KMS-11 (cell line): ENCODE measurements at regions not wholly inside any gene's neighbourhood (a gene's known extent, or its start where the extent isn't known, plus 50 kb on each side); places are given as distances from the start of the nearest gene placed in this dataset.

Experiments
- H2AFZ ChIP-seq: fragments of 200-600 bp; sonication (generic); 2 replicates; pipeline ENCODE4 v1.6.1; 2016; ENCODE audit warnings: antibody characterized with exemption, mixed run types, low read depth
- H3K27ac ChIP-seq: fragments of 200-600 bp; sonication (generic); 2 replicates; pipeline ENCODE4 v1.6.1; 2016; ENCODE audit warnings: mild to moderate bottlenecking, mixed run types
- H3K27me3 ChIP-seq: fragments of 200-600 bp; sonication (generic); 2 replicates; pipeline ENCODE4 v1.6.1; 2017; ENCODE audit warnings: mild to moderate bottlenecking, low read depth, mixed run types, moderate library complexity; ENCODE audit not compliant: insufficient read depth
- H3K36me3 ChIP-seq: fragments of 200-600 bp; sonication (generic); 2 replicates; pipeline ENCODE4 v1.6.1; 2017; ENCODE audit warnings: mild to moderate bottlenecking, mixed run types; ENCODE audit not compliant: insufficient read depth
- H3K4me1 ChIP-seq: fragments of 200-600 bp; sonication (generic); 2 replicates; pipeline ENCODE4 v1.6.1; 2016; ENCODE audit warnings: mild to moderate bottlenecking, low read depth, mixed run types; ENCODE audit not compliant: poor library complexity, severe bottlenecking
- H3K4me2 ChIP-seq: fragments of 200-600 bp; sonication (generic); 2 replicates; pipeline ENCODE4 v1.7.0; 2016; ENCODE audit warnings: mild to moderate bottlenecking, mixed run types
- H3K4me3 ChIP-seq: fragments of 200-600 bp; sonication (generic); IDR thresholded peaks from 2 replicates; pipeline ENCODE4 v1.6.1; 2017; ENCODE audit warnings: low read depth, low read length, mixed read lengths; ENCODE audit not compliant: insufficient read depth
- H3K79me2 ChIP-seq: fragments of 200-600 bp; sonication (generic); 2 replicates; pipeline ENCODE4 v1.6.1; 2016; ENCODE audit warnings: low read depth, mixed run types; ENCODE audit not compliant: insufficient read depth
- H3K9ac ChIP-seq: fragments of 200-600 bp; sonication (generic); 2 replicates; pipeline ENCODE4 v1.6.1; 2016; ENCODE audit warnings: mild to moderate bottlenecking, mixed run types
- H4K20me1 ChIP-seq: fragments of 200-600 bp; sonication (generic); 2 replicates; pipeline ENCODE4 v1.6.1; 2016; ENCODE audit warnings: mild to moderate bottlenecking, mixed run types; ENCODE audit not compliant: insufficient read depth
- CTCF ChIP-seq: fragments of 200-600 bp; sonication (generic); conservative IDR thresholded peaks from 2 replicates; pipeline ENCODE4 v1.6.1; 2017; ENCODE audit warnings: low read depth, mild to moderate bottlenecking, antibody characterized with exemption, low read length, moderate library complexity, mixed read lengths

- no peaks in the 10 kb centered on the region for H3K27me3 ChIP-seq
Measured at GRCh38 chr2:13942111-13942510, 690.4 kb upstream of the LRATD1 start.

GRCh38 chr2:13950761-13951160 is 681.8 kb upstream of the LRATD1 start:
- H3K9ac ChIP-seq, result no peak overlapping the region
- no peak overlapping the region for H3K4me2 ChIP-seq
- H3K36me3 ChIP-seq, result no peaks in the 10 kb centered on the region
- no peaks in the 10 kb centered on the region for H4K20me1 ChIP-seq
- no peaks in the 10 kb centered on the region for H3K79me2 ChIP-seq
- no peak overlapping the region for H3K27ac ChIP-seq
- H2AFZ ChIP-seq, result no peak overlapping the region
- TF ChIP-seq CTCF, result no peak
- H3K4me1 ChIP-seq, result no peaks in the 10 kb centered on the region
- H3K4me3 ChIP-seq, result no peak overlapping the region
- no peaks in the 10 kb centered on the region for H3K27me3 ChIP-seq

More at GRCh38 chr2:13942111-13942510, 690.4 kb upstream of the LRATD1 start:
- H2AFZ ChIP-seq, result no peak overlapping the region
- no peaks in the 10 kb centered on the region for H3K36me3 ChIP-seq
- H3K27ac ChIP-seq, result no peak overlapping the region
- no peak for TF ChIP-seq CTCF
- H3K4me1 ChIP-seq, result no peaks in the 10 kb centered on the region
- H3K4me2 ChIP-seq, result no peak overlapping the region
- H3K9ac ChIP-seq, result no peak overlapping the region
- H4K20me1 ChIP-seq, result no peaks in the 10 kb centered on the region
- H3K79me2 ChIP-seq, result no peaks in the 10 kb centered on the region
- H3K4me3 ChIP-seq, result no peak overlapping the region

- Histone ChIP-seq H3K4me2 (peak overlapping the region; percentile 41), H3K27ac (peak overlapping the region; percentile 23; the same call in 1 of the 2 replicates), H3K27me3 (no peaks in the 10 kb centered on the region), H3K36me3 (no peaks in the 10 kb centered on the region), H3K4me1 (peaks cover 10% of the 10 kb centered on the region), H2AFZ (no peak overlapping the region), H4K20me1 (no peaks in the 10 kb centered on the region), H3K79me2 (no peaks in the 10 kb centered on the region), H3K4me3 (no peak overlapping the region), H3K9ac (no peak overlapping the region)
- no peak for TF ChIP-seq CTCF
Measured at GRCh38 chr2:13968811-13969210, 663.7 kb upstream of the LRATD1 start.

- H3K4me2 ChIP-seq, result no peak overlapping the region
- no peaks in the 10 kb centered on the region for H3K36me3 ChIP-seq
- no peak for TF ChIP-seq CTCF
Measured at GRCh38 chr2:13986119-13986720, 646.3 kb upstream of the LRATD1 start.

More at GRCh38 chr2:13986119-13986720, 646.3 kb upstream of the LRATD1 start:
- H3K9ac ChIP-seq, result no peak overlapping the region
- H3K4me1 ChIP-seq, result no peaks in the 10 kb centered on the region
- H2AFZ ChIP-seq, result no peak overlapping the region
- no peaks in the 10 kb centered on the region for H3K79me2 ChIP-seq
- H4K20me1 ChIP-seq, result no peaks in the 10 kb centered on the region
- H3K4me3 ChIP-seq, result no peak overlapping the region
- no peaks in the 10 kb centered on the region for H3K27me3 ChIP-seq
- no peak overlapping the region for H3K27ac ChIP-seq
